Testis (tissue), 2 donors: ENCODE measurements at regions not wholly inside any gene's neighbourhood (a gene's known extent, or its start where the extent isn't known, plus 50 kb on each side); places are given as distances from the start of the nearest gene placed in this dataset.

ENCODE experiments used
- DNase-seq: peaks from one replicate; pipeline ENCODE4 v3.0.0-alpha.2; 2019
- H3K27ac ChIP-seq, 2 donors: fragments of 200-600 bp; sonication (generic); one replicate each; pipeline ENCODE4 v1.5.1; 2019
- H3K27me3 ChIP-seq: fragments of 200-600 bp; sonication (generic); one replicate; pipeline ENCODE4 v1.5.1; 2019
- H3K36me3 ChIP-seq: fragments of 200-600 bp; sonication (generic); one replicate; pipeline ENCODE4 v1.5.1; 2017; ENCODE audit warnings: low read depth; ENCODE audit errors: missing control alignments
- H3K4me1 ChIP-seq: fragments of 200-600 bp; sonication (generic); one replicate; pipeline ENCODE4 v1.5.1; 2019
- H3K4me3 ChIP-seq, 2 donors: fragments of 200-600 bp; sonication (generic); one replicate each; pipeline ENCODE4 v1.5.1; 2017 to 2019
- H3K9me3 ChIP-seq: fragments of 200-600 bp; sonication (generic); one replicate; pipeline ENCODE4 v1.5.1; 2017
- POLR2A ChIP-seq: fragments of 450-650 bp; IDR thresholded peaks from one replicate; pipeline ENCODE4 v1.6.1; 2017; ENCODE audit warnings: antibody characterized with exemption, mild to moderate bottlenecking, moderate library complexity
- WGBS, 2 donors: methylation state at CpG; one replicate each; pipeline ENCODE4 v1.1.5; 2018; 5-methylcytosine and 5-hydroxymethylcytosine counted together
- intact Hi-C: fragments of 100-400 bp; cut with DNase I; formaldehyde crosslinking; loops from one replicate; pipeline ENCODE4 v1.15.1; 2023; ENCODE audit warnings: low total_unique reads
- TF ChIP-seq, protein P1 (sequence below), 3 experiments: fragments of 450-650 bp in 2 of 3; fragments of 200-600 bp in 1 of 3; sonication (generic) in 1 of 3; IDR thresholded peaks; one replicate each; pipeline ENCODE4 v1.5.1; 2016 to 2019; ENCODE audit warnings: antibody characterized with exemption in 3 of 3, mild to moderate bottlenecking in 2 of 3, moderate library complexity in 1 of 3

GRCh38 chr6:2384528-2384927 is 139.1 kb upstream of the GMDS start:
- no peaks in the 10 kb centered on the region for H3K9me3 ChIP-seq
- intact Hi-C loops: no loop called here
- H3K36me3 ChIP-seq: no peaks in the 10 kb centered on the region
- no peak for DNase-seq
- H3K27ac ChIP-seq: no peak overlapping the region
- H3K4me3 ChIP-seq: no peak overlapping the region
- TF ChIP-seq, protein P1, sequence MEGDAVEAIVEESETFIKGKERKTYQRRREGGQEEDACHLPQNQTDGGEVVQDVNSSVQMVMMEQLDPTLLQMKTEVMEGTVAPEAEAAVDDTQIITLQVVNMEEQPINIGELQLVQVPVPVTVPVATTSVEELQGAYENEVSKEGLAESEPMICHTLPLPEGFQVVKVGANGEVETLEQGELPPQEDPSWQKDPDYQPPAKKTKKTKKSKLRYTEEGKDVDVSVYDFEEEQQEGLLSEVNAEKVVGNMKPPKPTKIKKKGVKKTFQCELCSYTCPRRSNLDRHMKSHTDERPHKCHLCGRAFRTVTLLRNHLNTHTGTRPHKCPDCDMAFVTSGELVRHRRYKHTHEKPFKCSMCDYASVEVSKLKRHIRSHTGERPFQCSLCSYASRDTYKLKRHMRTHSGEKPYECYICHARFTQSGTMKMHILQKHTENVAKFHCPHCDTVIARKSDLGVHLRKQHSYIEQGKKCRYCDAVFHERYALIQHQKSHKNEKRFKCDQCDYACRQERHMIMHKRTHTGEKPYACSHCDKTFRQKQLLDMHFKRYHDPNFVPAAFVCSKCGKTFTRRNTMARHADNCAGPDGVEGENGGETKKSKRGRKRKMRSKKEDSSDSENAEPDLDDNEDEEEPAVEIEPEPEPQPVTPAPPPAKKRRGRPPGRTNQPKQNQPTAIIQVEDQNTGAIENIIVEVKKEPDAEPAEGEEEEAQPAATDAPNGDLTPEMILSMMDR (IDR thresholded peaks at IDR 0.05): no peak
- TF ChIP-seq POLR2A: no peak
- H3K27me3 ChIP-seq: no peaks in the 10 kb centered on the region
- H3K4me1 ChIP-seq: no peaks in the 10 kb centered on the region
- 95 to 96% methylated on average over 3 of the region's 3 CpGs for WGBS, 2 donors

GRCh38 chr6:2381872-2382661 is 136.7 kb upstream of the GMDS start:
- intact Hi-C loops: no loop called here
- Histone ChIP-seq H3K9me3 (no peaks in the 10 kb centered on the region), H3K27ac (no peak overlapping the region), H3K4me1 (no peaks in the 10 kb centered on the region), H3K36me3 (no peaks in the 10 kb centered on the region), H3K4me3 (no peak overlapping the region), H3K27me3 (no peaks in the 10 kb centered on the region)
- 87 to 88% methylated on average over 18 of the region's 18 CpGs for WGBS, 2 donors
- no peak for TF ChIP-seq POLR2A
- TF ChIP-seq, protein P1 (IDR thresholded peaks at IDR 0.05): no peak
- DNase-seq: no peak

DNA sequence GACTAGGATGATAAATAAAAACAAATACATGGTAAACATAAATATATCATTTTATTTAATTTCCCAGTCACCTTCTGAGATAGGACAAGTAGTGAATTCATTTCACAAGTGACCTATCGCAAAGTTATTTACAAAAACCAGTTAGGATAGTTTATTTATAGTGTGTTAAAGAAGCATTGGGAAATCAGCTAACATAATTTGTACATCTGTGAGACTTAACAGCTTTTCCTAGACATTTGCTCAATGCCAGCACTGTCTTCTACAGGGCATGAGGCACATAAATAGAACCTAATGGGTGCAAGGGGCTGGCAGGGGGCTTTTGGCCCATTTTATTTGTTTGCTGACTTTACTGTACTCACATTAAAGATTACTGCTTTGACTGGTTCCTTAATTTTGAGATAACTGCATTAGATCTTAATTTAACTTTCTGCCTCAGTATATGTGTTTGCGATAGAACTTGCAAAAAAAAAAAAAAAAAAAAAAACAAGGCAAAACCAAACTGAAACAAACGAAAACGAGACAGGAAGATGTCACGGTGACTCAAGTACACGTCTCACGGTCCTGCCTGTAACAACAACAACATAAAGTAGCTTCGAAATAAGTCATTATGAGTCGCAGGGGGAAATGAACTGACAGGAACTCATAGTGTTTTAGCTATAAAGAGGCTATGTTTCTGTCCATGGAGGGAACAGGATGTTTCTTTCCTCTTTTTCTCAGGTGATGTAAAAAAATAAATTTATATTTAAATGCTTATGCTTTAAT is 133.7 kb upstream of the GMDS start:
- no peak for DNase-seq
- H3K9me3 ChIP-seq: no peaks in the 10 kb centered on the region
- H3K27me3 ChIP-seq: no peaks in the 10 kb centered on the region
- intact Hi-C loops: no loop called here
- no peak overlapping the region for H3K27ac ChIP-seq
- 79 to 87% methylated on average over 9 of the region's 9 CpGs for WGBS, 2 donors
- no peak overlapping the region for H3K4me3 ChIP-seq
- H3K4me1 ChIP-seq: no peaks in the 10 kb centered on the region
- no peaks in the 10 kb centered on the region for H3K36me3 ChIP-seq
- TF ChIP-seq, protein P1 (IDR thresholded peaks at IDR 0.05): no peak
- no peak for TF ChIP-seq POLR2A

DNA sequence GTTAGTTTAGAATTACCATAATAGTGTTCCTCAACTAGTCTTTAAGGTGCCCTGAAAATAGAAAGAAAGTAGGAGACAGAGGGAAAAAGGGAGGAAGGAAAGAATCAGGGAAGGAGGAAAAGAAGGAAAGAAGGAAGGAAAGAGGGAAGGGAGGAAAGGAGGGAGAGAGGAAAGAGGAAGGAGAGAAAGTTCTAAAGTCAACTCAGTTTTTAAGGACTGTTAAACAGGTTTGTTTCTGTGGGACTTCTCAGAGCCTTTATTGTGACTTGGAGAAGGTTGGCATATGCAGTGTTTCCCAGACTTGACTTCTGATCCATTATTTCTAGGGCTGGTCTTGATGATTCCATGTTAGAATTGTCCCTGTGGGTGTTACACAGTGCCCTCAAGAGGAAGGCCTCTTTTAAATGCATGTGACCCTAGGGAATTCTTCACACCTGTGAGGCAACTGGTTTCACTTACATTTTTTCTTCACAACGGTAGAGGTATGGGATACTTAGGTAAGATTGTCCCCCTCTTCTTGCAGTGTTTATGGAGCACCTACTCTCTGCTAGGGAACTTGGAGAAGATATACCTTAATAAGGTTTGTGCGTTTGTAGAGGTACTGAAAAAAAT is 132.7 kb upstream of the GMDS start:
- no peaks in the 10 kb centered on the region for H3K27me3 ChIP-seq
- H3K9me3 ChIP-seq: no peaks in the 10 kb centered on the region
- TF ChIP-seq, protein P1 (IDR thresholded peaks at IDR 0.05): no peak
- no peak for TF ChIP-seq POLR2A
- no peak for DNase-seq
- no peaks in the 10 kb centered on the region for H3K4me1 ChIP-seq
- H3K36me3 ChIP-seq: no peaks in the 10 kb centered on the region
- no peak overlapping the region for H3K27ac ChIP-seq
- intact Hi-C loops: no loop called here
- 76 to 82% methylated on average over 2 of the region's 2 CpGs for WGBS, 2 donors
- H3K4me3 ChIP-seq: no peak overlapping the region
